ENCODE measurements at regions not wholly inside any gene's neighbourhood (a gene's known extent, or its start where the extent isn't known, plus 50 kb on each side); places are given as distances from the start of the nearest gene placed in this dataset.

- no peak for DNase-seq (ENCODE audit: low read depth in 1 of 2, low spot score in 1 of 2)
- peaks cover 2% of the 10 kb centered on the region for H3K27me3 ChIP-seq (ENCODE audit: insufficient read depth, poor library complexity, severe bottlenecking)
- no peak for TF ChIP-seq GABPA (IDR thresholded peaks at IDR 0.05; ENCODE audit: low read depth)
- no peak for TF ChIP-seq CTCF (IDR thresholded peaks at IDR 0.05; ENCODE audit: insufficient read depth, low read length)
- no peak for TF ChIP-seq REST (IDR thresholded peaks at IDR 0.05; ENCODE audit: insufficient replicate concordance, low read depth)
- TF ChIP-seq SPI1 (IDR thresholded peaks at IDR 0.05; ENCODE audit: borderline replicate concordance, low read depth): no peak
- no peak for TF ChIP-seq POLR2AphosphoS5 (IDR thresholded peaks at IDR 0.05; ENCODE audit: low read depth)
- H3K4me3 ChIP-seq (replicated peaks; ENCODE audit: insufficient read depth, low read length): no peak overlapping the region
- H3K27ac ChIP-seq (replicated peaks): no peak overlapping the region
These were observed 108.4 kb upstream of the LDAH start for GRCh38 chr2:20931346-20931745.

- TF ChIP-seq REST (IDR thresholded peaks at IDR 0.05; ENCODE audit: insufficient replicate concordance, low read depth) (no peak), CTCF (IDR thresholded peaks at IDR 0.05; ENCODE audit: insufficient read depth, low read length) (no peak), GABPA (IDR thresholded peaks at IDR 0.05; ENCODE audit: low read depth) (no peak), POLR2AphosphoS5 (IDR thresholded peaks at IDR 0.05; ENCODE audit: low read depth) (no peak), SPI1 (IDR thresholded peaks at IDR 0.05; ENCODE audit: borderline replicate concordance, low read depth) (no peak)
- Histone ChIP-seq H3K27me3 (ENCODE audit: insufficient read depth, poor library complexity, severe bottlenecking) (peaks cover 2% of the 10 kb centered on the region), H3K27ac (replicated peaks) (no peak overlapping the region), H3K4me3 (replicated peaks; ENCODE audit: insufficient read depth, low read length) (no peak overlapping the region)
- DNase-seq (ENCODE audit: low read depth in 1 of 2, low spot score in 1 of 2): no peak
These were observed 108.0 kb upstream of the LDAH start for GRCh38 chr2:20930928-20931327.

- TF ChIP-seq REST (IDR thresholded peaks at IDR 0.05; ENCODE audit: insufficient replicate concordance, low read depth): no peak
- no peak for TF ChIP-seq SPI1 (IDR thresholded peaks at IDR 0.05; ENCODE audit: borderline replicate concordance, low read depth)
- TF ChIP-seq GABPA (IDR thresholded peaks at IDR 0.05; ENCODE audit: low read depth): no peak
- TF ChIP-seq CTCF (IDR thresholded peaks at IDR 0.05; ENCODE audit: insufficient read depth, low read length): no peak
- no peak for TF ChIP-seq POLR2AphosphoS5 (IDR thresholded peaks at IDR 0.05; ENCODE audit: low read depth)
These were observed 106.8 kb upstream of the LDAH start for GRCh38 chr2:20929721-20930120.

More at GRCh38 chr2:20929721-20930120, 106.8 kb upstream of the LDAH start:
- Histone ChIP-seq H3K27ac (replicated peaks) (no peak overlapping the region), H3K27me3 (ENCODE audit: insufficient read depth, poor library complexity, severe bottlenecking) (peaks cover 2% of the 10 kb centered on the region), H3K4me3 (replicated peaks; ENCODE audit: insufficient read depth, low read length) (no peak overlapping the region)
- DNase-seq (ENCODE audit: low read depth in 1 of 2, low spot score in 1 of 2): no peak

Measured in HL-60 (cell line).